ENCODE measurements at regions not wholly inside any gene's neighbourhood (a gene's known extent, or its start where the extent isn't known, plus 50 kb on each side); places are given as distances from the start of the nearest gene placed in this dataset.

- Histone ChIP-seq H3K9me3 (no peaks in the 10 kb centered on the region), H3K27ac (no peak overlapping the region), H3K36me3 (no peaks in the 10 kb centered on the region), H3K4me1 (peaks cover 7% of the 10 kb centered on the region), H3K27me3 (no peaks in the 10 kb centered on the region), H3K4me3 (no peak overlapping the region)
- DNase-seq, result no peak
- TF ChIP-seq CTCF (IDR thresholded peaks at IDR 0.05), result no peak
- peak; percentile 90 for ATAC-seq
- intact Hi-C loops (cut with DNase I), result no loop called here
Measured at GRCh38 chr13:111011899-111012298, 97.0 kb upstream of the ANKRD10 start.

GRCh38 chr13:111008351-111008750 is 93.5 kb upstream of the ANKRD10 start:
- DNase-seq (no peak), ATAC-seq (no peak)
- TF ChIP-seq CTCF (IDR thresholded peaks at IDR 0.05), result no peak
- H3K4me3 ChIP-seq, result no peak overlapping the region
- no peaks in the 10 kb centered on the region for H3K27me3 ChIP-seq
- H3K36me3 ChIP-seq, result no peaks in the 10 kb centered on the region
- H3K27ac ChIP-seq, result peak overlapping the region; percentile 71
- peaks cover 24% of the 10 kb centered on the region for H3K4me1 ChIP-seq
- intact Hi-C loops (cut with DNase I), result no loop called here
- no peaks in the 10 kb centered on the region for H3K9me3 ChIP-seq

GRCh38 chr13:111007209-111007608 is 92.3 kb upstream of the ANKRD10 start:
- DNase-seq, result no peak
- Histone ChIP-seq H3K4me3 (no peak overlapping the region), H3K36me3 (no peaks in the 10 kb centered on the region), H3K27me3 (no peaks in the 10 kb centered on the region), H3K9me3 (no peaks in the 10 kb centered on the region), H3K4me1 (peaks cover 24% of the 10 kb centered on the region), H3K27ac (peak overlapping the region; percentile 71)
- intact Hi-C loops (cut with DNase I), result no loop called here
- no peak for TF ChIP-seq CTCF (IDR thresholded peaks at IDR 0.05)
- ATAC-seq, result no peak

GRCh38 chr13:111006506-111007031 is 91.7 kb upstream of the ANKRD10 start:
- H3K27me3 ChIP-seq, result no peaks in the 10 kb centered on the region
- ATAC-seq (peak; percentile 91), DNase-seq (peak; percentile 70)
- H3K4me1 ChIP-seq, result peaks cover 24% of the 10 kb centered on the region
- TF ChIP-seq CTCF (IDR thresholded peaks at IDR 0.05), result no peak
- H3K4me3 ChIP-seq, result no peak overlapping the region
- peak overlapping the region; percentile 71 for H3K27ac ChIP-seq
- H3K36me3 ChIP-seq, result no peaks in the 10 kb centered on the region
- H3K9me3 ChIP-seq, result no peaks in the 10 kb centered on the region
- intact Hi-C loops (cut with DNase I), result no loop called here

- intact Hi-C loops (cut with DNase I), result no loop called here
- peak; percentile 64 for DNase-seq
- Histone ChIP-seq H3K27ac (peak overlapping the region; percentile 71), H3K9me3 (no peaks in the 10 kb centered on the region), H3K36me3 (no peaks in the 10 kb centered on the region), H3K4me1 (peaks cover 24% of the 10 kb centered on the region), H3K4me3 (no peak overlapping the region), H3K27me3 (no peaks in the 10 kb centered on the region)
- peak; percentile 58 for ATAC-seq
- TF ChIP-seq CTCF (IDR thresholded peaks at IDR 0.05), result no peak
Measured at GRCh38 chr13:111005808-111006505, 91.1 kb upstream of the ANKRD10 start.
